ENCODE measurements at regions not wholly inside any gene's neighbourhood (a gene's known extent, or its start where the extent isn't known, plus 50 kb on each side); places are given as distances from the start of the nearest gene placed in this dataset.

GRCh38 chr10:61163403-61163802 is 219.4 kb upstream of the RHOBTB1 start:
- TF ChIP-seq CTCF (IDR thresholded peaks at IDR 0.05; ENCODE audit: unreplicated experiment) = no peak
- Mint-ChIP-seq H3K4me3 (ENCODE audit: unreplicated experiment) (no peak overlapping the region), H3K27ac (ENCODE audit: low read depth, unreplicated experiment) (no peak overlapping the region), H3K9me3 (ENCODE audit: unreplicated experiment) (peaks cover 9% of the 10 kb centered on the region), H3K36me3 (ENCODE audit: insufficient read depth, unreplicated experiment) (no peaks in the 10 kb centered on the region), H3K27me3 (ENCODE audit: insufficient read depth, unreplicated experiment) (no peaks in the 10 kb centered on the region), H3K4me1 (ENCODE audit: insufficient read depth, unreplicated experiment) (peaks cover 24% of the 10 kb centered on the region)
- peak; percentile 8 for DNase-seq (ENCODE audit: unreplicated experiment)
- intact Hi-C loops (cut with micrococcal nuclease) = no loop called here
- ChIA-PET POLR2A (interaction anchor here (0.7 to 1.5 kb wide), 4 partner anchors 23 to 873 kb away, joined by 3 to 6 read pairs (median 4); no protein-coding TSS in a partner anchor), CTCF (interaction anchor here (1.2 kb wide), 1 partner anchor 100 kb away, joined by 4 read pairs; no protein-coding TSS in a partner anchor)
- BruUV-seq (replicated peaks) = no TSS peak

- BruUV-seq (replicated peaks) = no TSS peak
- no peaks in the 10 kb centered on the region for H3K9me3 Mint-ChIP-seq (ENCODE audit: unreplicated experiment)
- H3K27me3 Mint-ChIP-seq (ENCODE audit: insufficient read depth, unreplicated experiment) = no peaks in the 10 kb centered on the region
- CTCF ChIA-PET = interaction anchor here (0.6 to 1.2 kb wide), 5 partner anchors 30 to 929 kb away, joined by 3 to 5 read pairs (median 3); partner anchors contain the start of gene ARID5B
- H3K27ac Mint-ChIP-seq (ENCODE audit: low read depth, unreplicated experiment) = no peak overlapping the region
- DNase-seq (ENCODE audit: unreplicated experiment) = no peak
- POLR2A ChIA-PET = no interaction called here
- intact Hi-C loops (cut with micrococcal nuclease) = no loop called here
- H3K36me3 Mint-ChIP-seq (ENCODE audit: insufficient read depth, unreplicated experiment) = no peaks in the 10 kb centered on the region
- H3K4me3 Mint-ChIP-seq (ENCODE audit: unreplicated experiment) = no peak overlapping the region
- TF ChIP-seq CTCF (IDR thresholded peaks at IDR 0.05; ENCODE audit: unreplicated experiment) = no peak
- H3K4me1 Mint-ChIP-seq (ENCODE audit: insufficient read depth, unreplicated experiment) = peaks cover 24% of the 10 kb centered on the region
Observed at GRCh38 chr10:61160253-61160652, 216.3 kb upstream of the RHOBTB1 start.

GRCh38 chr10:61159253-61159652 is 215.3 kb upstream of the RHOBTB1 start:
- TF ChIP-seq CTCF (IDR thresholded peaks at IDR 0.05; ENCODE audit: unreplicated experiment) = no peak
- Mint-ChIP-seq H3K27me3 (ENCODE audit: insufficient read depth, unreplicated experiment) (no peaks in the 10 kb centered on the region), H3K4me1 (ENCODE audit: insufficient read depth, unreplicated experiment) (peaks cover 16% of the 10 kb centered on the region), H3K4me3 (ENCODE audit: unreplicated experiment) (no peak overlapping the region), H3K36me3 (ENCODE audit: insufficient read depth, unreplicated experiment) (no peaks in the 10 kb centered on the region), H3K9me3 (ENCODE audit: unreplicated experiment) (no peaks in the 10 kb centered on the region), H3K27ac (ENCODE audit: low read depth, unreplicated experiment) (peak overlapping the region; percentile 5)
- POLR2A ChIA-PET = interaction anchor here (0.6 to 0.8 kb wide), 3 partner anchors 11 to 1093 kb away, joined by 3 to 5 read pairs (median 3); no protein-coding TSS in a partner anchor
- intact Hi-C loops (cut with micrococcal nuclease) = loop anchor here (5.0 kb wide), 1 partner anchor 573 kb away; no protein-coding TSS in a partner anchor
- no TSS peak for BruUV-seq (replicated peaks)
- DNase-seq (ENCODE audit: unreplicated experiment) = peak; percentile 72
- CTCF ChIA-PET = interaction anchor here (0.6 to 2.1 kb wide), 7 partner anchors 9 to 363 kb away, joined by 3 to 16 read pairs (median 3); no protein-coding TSS in a partner anchor

- Mint-ChIP-seq H3K4me3 (ENCODE audit: unreplicated experiment) (no peak overlapping the region), H3K36me3 (ENCODE audit: insufficient read depth, unreplicated experiment) (no peaks in the 10 kb centered on the region), H3K27me3 (ENCODE audit: insufficient read depth, unreplicated experiment) (no peaks in the 10 kb centered on the region), H3K4me1 (ENCODE audit: insufficient read depth, unreplicated experiment) (peaks cover 6% of the 10 kb centered on the region), H3K9me3 (ENCODE audit: unreplicated experiment) (no peaks in the 10 kb centered on the region), H3K27ac (ENCODE audit: low read depth, unreplicated experiment) (no peak overlapping the region)
- intact Hi-C loops (cut with micrococcal nuclease) = loop anchor here (5.0 kb wide), 1 partner anchor 575 kb away; no protein-coding TSS in a partner anchor
- no peak for DNase-seq (ENCODE audit: unreplicated experiment)
- BruUV-seq (replicated peaks) = no TSS peak
- no peak for TF ChIP-seq CTCF (IDR thresholded peaks at IDR 0.05; ENCODE audit: unreplicated experiment)
- ChIA-PET CTCF (no interaction called here), POLR2A (no interaction called here)
Observed at GRCh38 chr10:61157182-61157581, 213.2 kb upstream of the RHOBTB1 start.
